ENCODE measurements at regions not wholly inside any gene's neighbourhood (a gene's known extent, or its start where the extent isn't known, plus 50 kb on each side); places are given as distances from the start of the nearest gene placed in this dataset.

DNA sequence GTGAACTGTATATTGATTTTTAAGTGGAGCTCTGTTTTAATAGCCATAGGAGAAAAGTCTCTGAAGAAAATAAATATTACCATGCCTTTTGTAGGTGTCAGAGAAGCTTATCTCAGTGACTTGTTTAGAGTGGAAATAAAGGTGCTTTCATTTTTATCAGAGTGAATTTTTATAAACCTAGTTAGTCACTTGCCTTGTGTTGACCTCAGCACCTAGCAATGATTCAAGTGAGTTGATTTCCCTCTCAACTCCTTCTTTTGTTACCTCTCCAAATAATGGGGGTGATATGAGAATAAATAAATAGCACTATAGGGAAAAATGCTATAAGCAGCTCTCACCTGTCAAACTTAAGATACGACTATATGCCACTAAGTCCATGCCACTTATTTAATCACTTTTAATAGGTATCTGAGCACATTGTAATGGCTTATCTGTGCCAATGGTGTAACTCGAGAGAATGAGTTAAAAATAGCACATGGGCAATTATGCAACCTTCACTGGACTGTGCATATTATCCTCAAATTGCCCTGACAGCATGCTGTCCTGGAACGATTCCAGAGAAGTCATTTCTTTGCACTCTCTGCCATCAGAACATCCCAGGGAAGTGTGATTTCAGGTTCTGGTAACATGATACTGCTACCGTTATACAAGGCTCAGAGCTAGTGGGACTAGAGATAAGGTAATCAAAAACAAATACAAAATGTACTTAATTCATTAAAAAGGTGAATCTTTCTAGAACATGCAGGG, 290.8 kb downstream of the CCDC85A start:
- TF ChIP-seq, protein P1, sequence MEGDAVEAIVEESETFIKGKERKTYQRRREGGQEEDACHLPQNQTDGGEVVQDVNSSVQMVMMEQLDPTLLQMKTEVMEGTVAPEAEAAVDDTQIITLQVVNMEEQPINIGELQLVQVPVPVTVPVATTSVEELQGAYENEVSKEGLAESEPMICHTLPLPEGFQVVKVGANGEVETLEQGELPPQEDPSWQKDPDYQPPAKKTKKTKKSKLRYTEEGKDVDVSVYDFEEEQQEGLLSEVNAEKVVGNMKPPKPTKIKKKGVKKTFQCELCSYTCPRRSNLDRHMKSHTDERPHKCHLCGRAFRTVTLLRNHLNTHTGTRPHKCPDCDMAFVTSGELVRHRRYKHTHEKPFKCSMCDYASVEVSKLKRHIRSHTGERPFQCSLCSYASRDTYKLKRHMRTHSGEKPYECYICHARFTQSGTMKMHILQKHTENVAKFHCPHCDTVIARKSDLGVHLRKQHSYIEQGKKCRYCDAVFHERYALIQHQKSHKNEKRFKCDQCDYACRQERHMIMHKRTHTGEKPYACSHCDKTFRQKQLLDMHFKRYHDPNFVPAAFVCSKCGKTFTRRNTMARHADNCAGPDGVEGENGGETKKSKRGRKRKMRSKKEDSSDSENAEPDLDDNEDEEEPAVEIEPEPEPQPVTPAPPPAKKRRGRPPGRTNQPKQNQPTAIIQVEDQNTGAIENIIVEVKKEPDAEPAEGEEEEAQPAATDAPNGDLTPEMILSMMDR (IDR thresholded peaks at IDR 0.05), result no peak
- TF ChIP-seq POLR2A (IDR thresholded peaks at IDR 0.05), result no peak
